HCT116 (cell line): ENCODE measurements at regions not wholly inside any gene's neighbourhood (a gene's known extent, or its start where the extent isn't known, plus 50 kb on each side); places are given as distances from the start of the nearest gene placed in this dataset.

ENCODE experiments used
- ATAC-seq: fragments of 200-7000 bp; cut with Tn5 transposase; 2 replicates; pipeline ENCODE4 v1.9.1; 2020; ENCODE audit warnings: mild to moderate bottlenecking, moderate library complexity
- BruUV-seq: library from RNA; stranded (reverse); fragments of 400-500 nt; replicated peaks from 2 replicates; lab custom pipeline; 2021; lab: Mats Ljungman, UMichigan
- CTCF ChIA-PET: fragments of 300-600 bp; sonication (Branson Sonifier 250); formaldehyde crosslinking; loops from one replicate; lab custom pipeline; 2021; ENCODE audit warnings: antibody characterized with exemption; lab: Charles Lee
- POLR2A ChIA-PET: fragments of 300-600, 350-600 bp; sonication (Branson Sonifier 250); formaldehyde crosslinking; loops from one replicate; lab custom pipeline; 2021; ENCODE audit warnings: antibody characterized with exemption; lab: Charles Lee
- RAD21 ChIA-PET, 2 experiments: fragments of 300-600 bp; sonication (Branson Sonifier 250); formaldehyde crosslinking; loops; one replicate each; lab custom pipeline; 2023; ENCODE audit warnings: low total read pairs in 2 of 2; ENCODE audit not compliant: uncharacterized antibody in 2 of 2, unreplicated experiment in 2 of 2, low non-redundant PET in 1 of 2; lab: Charles Lee
- DNase-seq: peaks from one replicate; pipeline ENCODE4 v3.0.0-alpha.2; 2010; ENCODE audit warnings: low read depth, low spot score
- H2AFZ ChIP-seq: fragments of 200-600 bp; shearing (Covaris generic), sonication (generic); 2 replicates; pipeline ENCODE4 v1.6.1; 2017; ENCODE audit warnings: low read depth, mixed run types, mixed read lengths, antibody characterized with exemption, low read length; ENCODE audit not compliant: poor library complexity, severe bottlenecking
- H3K27ac ChIP-seq: 2 replicates; pipeline ENCODE4 v1.5.1; 2012; ENCODE audit warnings: low read depth, low read length
- H3K27me3 ChIP-seq: fragments of 200-600 bp; sonication (generic); 2 replicates; pipeline ENCODE4 v1.6.1; 2016; ENCODE audit warnings: mixed run types, low read length, mixed read lengths; ENCODE audit not compliant: insufficient read depth
- H3K36me3 ChIP-seq, 2 experiments: fragments of 200-500 bp in 1 of 2; fragments of 200-600 bp in 1 of 2; sonication (Bioruptor generic) in 1 of 2; sonication (generic) in 1 of 2; 2 replicates each; pipeline versions ENCODE4 v1.5.1 to v1.6.1; 2014 to 2016; ENCODE audit warnings: low read length in 2 of 2, inconsistent platforms in 1 of 2, mixed read lengths in 1 of 2, mixed run types in 1 of 2; ENCODE audit not compliant: insufficient read depth in 2 of 2, control insufficient read depth in 1 of 2
- H3K4me1 ChIP-seq, 2 experiments: fragments of 200-600 bp in 1 of 2; sonication (generic) in 1 of 2; 2 replicates each; pipeline versions ENCODE4 v1.5.1 to v1.6.1; 2012 to 2017; ENCODE audit warnings: low read length in 2 of 2, inconsistent platforms in 1 of 2, mild to moderate bottlenecking in 1 of 2, mixed read lengths in 1 of 2, mixed run types in 1 of 2, moderate library complexity in 1 of 2; ENCODE audit not compliant: insufficient read depth in 2 of 2, control insufficient read depth in 1 of 2
- H3K4me2 ChIP-seq: fragments of 200-600 bp; sonication (generic); 2 replicates; pipeline ENCODE4 v1.6.1; 2017; ENCODE audit warnings: mixed run types, low read length, mixed read lengths
- H3K4me3 ChIP-seq, 2 experiments: fragments of 200-600 bp in 1 of 2; sonication (generic) in 1 of 2; replicated peaks in 1 of 2; 2 replicates each; pipeline ENCODE4 v1.5.1; 2011 to 2016; ENCODE audit warnings: low read length in 2 of 2, control low read depth in 1 of 2, low read depth in 1 of 2, mild to moderate bottlenecking in 1 of 2, mixed read lengths in 1 of 2, mixed run types in 1 of 2
- H3K79me2 ChIP-seq: fragments of 200-600 bp; sonication (generic); 2 replicates; pipeline ENCODE4 v1.6.1; 2017; ENCODE audit warnings: mild to moderate bottlenecking, mixed run types, low read length, moderate library complexity, mixed read lengths; ENCODE audit not compliant: insufficient read depth
- H3K9ac ChIP-seq: fragments of 200-600 bp; sonication (generic); 2 replicates; pipeline ENCODE4 v1.6.1; 2016; ENCODE audit warnings: low read length, mixed read lengths
- H3K9me2 ChIP-seq: fragments of 200-600 bp; sonication (generic), shearing (Covaris generic); 2 replicates; pipeline ENCODE4 v1.6.1; 2017; ENCODE audit warnings: mixed run types, mild to moderate bottlenecking, moderate library complexity; ENCODE audit not compliant: insufficient read depth
- H3K9me3 ChIP-seq, 2 experiments: fragments of 200-500 bp in 1 of 2; fragments of 200-600 bp in 1 of 2; sonication (Bioruptor generic) in 1 of 2; sonication (generic) in 1 of 2; 2 replicates each; pipeline ENCODE4 v1.6.1; 2014 to 2017; ENCODE audit warnings: low read length in 2 of 2, mixed read lengths in 2 of 2, inconsistent platforms in 1 of 2, low read depth in 1 of 2, mild to moderate bottlenecking in 1 of 2, mixed run types in 1 of 2, moderate library complexity in 1 of 2; ENCODE audit not compliant: control insufficient read depth in 1 of 2, insufficient read depth in 1 of 2
- H4K20me1 ChIP-seq: fragments of 200-600 bp; sonication (generic), shearing (Covaris generic); 2 replicates; pipeline ENCODE4 v1.6.1; 2017; ENCODE audit warnings: mixed run types, mild to moderate bottlenecking, moderate library complexity; ENCODE audit not compliant: insufficient read depth
- CBX3 ChIP-seq: IDR thresholded peaks from 2 replicates; pipeline ENCODE4 v1.6.1; 2012; ENCODE audit warnings: low read depth
- EGR1 ChIP-seq: IDR thresholded peaks from 2 replicates; pipeline ENCODE4 v1.6.1; 2012; ENCODE audit warnings: low read depth
- EZH2 ChIP-seq: fragments of 200-600 bp; sonication (generic); IDR thresholded peaks from 2 replicates; pipeline ENCODE4 v1.6.1; 2017; ENCODE audit warnings: antibody characterized with exemption, mixed run types
- EZH2phosphoT487 ChIP-seq: fragments of 200-600 bp; IDR thresholded peaks from 2 replicates; pipeline ENCODE4 v1.6.1; 2018; ENCODE audit warnings: antibody characterized with exemption, borderline replicate concordance
- FOSL1 ChIP-seq: IDR thresholded peaks from 2 replicates; pipeline ENCODE4 v1.6.1; 2012; ENCODE audit warnings: low read depth
- JUND ChIP-seq: IDR thresholded peaks from 2 replicates; pipeline ENCODE4 v1.6.1; 2012
- POLR2A ChIP-seq: IDR thresholded peaks from 2 replicates; pipeline ENCODE4 v1.7.0; 2011; ENCODE audit warnings: borderline replicate concordance; ENCODE audit not compliant: insufficient read depth, insufficient read length; ENCODE audit errors: extremely low read depth
- POLR2AphosphoS5 ChIP-seq: IDR thresholded peaks from 2 replicates; pipeline ENCODE4 v1.6.1; 2011; ENCODE audit warnings: mild to moderate bottlenecking, low read depth, low read length, moderate library complexity
- RAD21 ChIP-seq: IDR thresholded peaks from 2 replicates; pipeline ENCODE4 v1.6.1; 2012; ENCODE audit warnings: low read depth, mild to moderate bottlenecking
- SIN3A ChIP-seq: IDR thresholded peaks from 2 replicates; pipeline ENCODE4 v1.6.1; 2012; ENCODE audit warnings: low read depth
- SP1 ChIP-seq: IDR thresholded peaks from 2 replicates; pipeline ENCODE4 v1.6.1; 2012; ENCODE audit warnings: low read depth
- SRF ChIP-seq: IDR thresholded peaks from 2 replicates; pipeline ENCODE4 v1.6.1; 2012; ENCODE audit warnings: low read depth
- TCF7L2 ChIP-seq: IDR thresholded peaks from 2 replicates; pipeline ENCODE4 v1.7.0; 2011; ENCODE audit warnings: borderline replicate concordance, inconsistent platforms; ENCODE audit not compliant: insufficient read depth, insufficient read length; ENCODE audit errors: extremely low read depth
- YY1 ChIP-seq: IDR thresholded peaks from 2 replicates; pipeline ENCODE4 v1.6.1; 2011; ENCODE audit warnings: low read length, low read depth, moderate library complexity, mild to moderate bottlenecking; ENCODE audit not compliant: insufficient replicate concordance; ENCODE audit errors: extremely low read depth
- ZNF274 ChIP-seq: fragments of 200-500 bp; sonication (Bioruptor generic); IDR thresholded peaks from 2 replicates; pipeline ENCODE4 v1.6.1; 2014; ENCODE audit warnings: mild to moderate bottlenecking, low read depth, low read length, inconsistent platforms
- intact Hi-C: fragments of 100-400 bp; cut with micrococcal nuclease; formaldehyde crosslinking; loops from 2 replicates; pipeline ENCODE4 v1.10.0; 2022
- TF ChIP-seq, protein P1 (sequence below): IDR thresholded peaks from 2 replicates; pipeline ENCODE4 v1.6.1; 2012
- TF ChIP-seq, protein P2 (sequence below): IDR thresholded peaks from 2 replicates; pipeline ENCODE4 v1.6.1; 2011; ENCODE audit warnings: mild to moderate bottlenecking, low read length, moderate library complexity; ENCODE audit not compliant: insufficient replicate concordance; ENCODE audit errors: extremely low read depth

DNA sequence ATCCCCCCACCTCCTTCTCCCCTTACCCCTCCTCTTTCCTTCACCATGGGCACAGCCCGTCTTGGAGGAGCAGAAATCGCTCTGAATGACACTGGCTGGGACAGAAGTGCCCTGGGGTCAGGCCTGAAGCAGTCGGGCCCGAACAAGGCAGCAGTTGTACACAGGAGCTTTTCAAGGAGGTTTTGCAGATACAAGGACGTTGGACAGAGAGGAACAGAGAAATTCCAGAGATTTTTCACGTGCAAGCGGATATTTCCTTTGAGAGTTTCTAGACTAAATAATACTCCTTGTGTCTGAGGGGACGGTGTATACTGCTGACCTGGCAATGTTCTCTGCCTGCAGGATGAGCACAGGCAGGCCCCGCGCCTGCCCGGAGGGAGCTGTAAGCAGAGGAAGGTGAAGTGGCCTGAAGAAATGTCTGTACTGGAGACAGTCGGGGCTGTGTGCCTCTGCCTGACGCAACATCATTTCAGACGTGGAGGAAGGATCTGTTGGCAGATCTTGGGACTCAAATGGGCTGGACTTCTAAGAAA lies 95.3 kb upstream of the SLC25A33 start:
- Histone ChIP-seq H3K4me1 (no peaks in the 10 kb centered on the region), H3K4me3 (no peak overlapping the region), H3K4me2 (no peak overlapping the region), H3K9ac (no peak overlapping the region), H4K20me1 (no peaks in the 10 kb centered on the region), H3K36me3 (no peaks in the 10 kb centered on the region), H2AFZ (no peak overlapping the region), H3K27ac (no peak overlapping the region), H3K79me2 (no peaks in the 10 kb centered on the region), H3K27me3 (no peaks in the 10 kb centered on the region), H3K9me3 (no peaks in the 10 kb centered on the region), H3K9me2 (no peaks in the 10 kb centered on the region)
- intact Hi-C loops = no loop called here
- BruUV-seq = no TSS peak
- DNase-seq (no peak), ATAC-seq (no peak)
- CTCF ChIA-PET = no interaction called here
- TF ChIP-seq RAD21 = no peak
- no peak for TF ChIP-seq TCF7L2
- TF ChIP-seq, protein P1, sequence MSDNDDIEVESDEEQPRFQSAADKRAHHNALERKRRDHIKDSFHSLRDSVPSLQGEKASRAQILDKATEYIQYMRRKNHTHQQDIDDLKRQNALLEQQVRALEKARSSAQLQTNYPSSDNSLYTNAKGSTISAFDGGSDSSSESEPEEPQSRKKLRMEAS = no peak
- no peak for TF ChIP-seq SIN3A
- TF ChIP-seq POLR2AphosphoS5 = no peak
- no peak for TF ChIP-seq EZH2
- TF ChIP-seq EGR1 = no peak
- no peak for TF ChIP-seq SP1
- TF ChIP-seq JUND = no peak
- TF ChIP-seq FOSL1 = no peak
- POLR2A ChIA-PET = no interaction called here
- RAD21 ChIA-PET = no interaction called here

DNA sequence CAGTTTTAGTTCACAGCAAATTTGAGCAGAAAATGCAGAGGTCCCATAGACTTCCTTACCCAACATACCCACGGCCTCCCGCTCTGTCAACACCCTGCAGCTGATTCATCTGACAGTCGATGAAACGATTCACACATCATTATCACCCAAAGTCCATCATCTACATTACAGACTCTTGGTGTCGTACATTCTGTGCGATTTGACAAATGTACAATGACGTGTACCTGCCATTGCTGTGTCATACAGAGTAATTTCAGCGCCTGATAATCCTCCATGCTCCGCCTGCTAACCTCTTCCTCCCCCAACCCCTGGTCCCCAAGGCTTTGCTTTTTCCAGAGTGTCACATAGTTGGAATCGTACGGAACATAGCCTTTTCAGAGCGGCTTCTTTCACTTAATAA lies 94.7 kb upstream of the SLC25A33 start:
- intact Hi-C loops = no loop called here
- Histone ChIP-seq H3K9me3 (no peaks in the 10 kb centered on the region), H3K9ac (no peak overlapping the region), H3K4me1 (no peaks in the 10 kb centered on the region), H3K4me2 (no peak overlapping the region), H3K4me3 (no peak overlapping the region), H4K20me1 (no peaks in the 10 kb centered on the region), H3K36me3 (no peaks in the 10 kb centered on the region), H3K27me3 (no peaks in the 10 kb centered on the region), H3K79me2 (no peaks in the 10 kb centered on the region), H2AFZ (no peak overlapping the region), H3K9me2 (no peaks in the 10 kb centered on the region), H3K27ac (no peak overlapping the region)
- BruUV-seq = no TSS peak
- CTCF ChIA-PET = no interaction called here
- RAD21 ChIA-PET = no interaction called here
- ATAC-seq (no peak), DNase-seq (no peak)
- POLR2A ChIA-PET = no interaction called here
- TF ChIP-seq EZH2 (no peak), CBX3 (no peak), SRF (no peak), YY1 (no peak), ZNF274 (no peak), EZH2phosphoT487 (no peak), SP1 (no peak), POLR2A (no peak), EGR1 (no peak)
- TF ChIP-seq, protein P2, sequence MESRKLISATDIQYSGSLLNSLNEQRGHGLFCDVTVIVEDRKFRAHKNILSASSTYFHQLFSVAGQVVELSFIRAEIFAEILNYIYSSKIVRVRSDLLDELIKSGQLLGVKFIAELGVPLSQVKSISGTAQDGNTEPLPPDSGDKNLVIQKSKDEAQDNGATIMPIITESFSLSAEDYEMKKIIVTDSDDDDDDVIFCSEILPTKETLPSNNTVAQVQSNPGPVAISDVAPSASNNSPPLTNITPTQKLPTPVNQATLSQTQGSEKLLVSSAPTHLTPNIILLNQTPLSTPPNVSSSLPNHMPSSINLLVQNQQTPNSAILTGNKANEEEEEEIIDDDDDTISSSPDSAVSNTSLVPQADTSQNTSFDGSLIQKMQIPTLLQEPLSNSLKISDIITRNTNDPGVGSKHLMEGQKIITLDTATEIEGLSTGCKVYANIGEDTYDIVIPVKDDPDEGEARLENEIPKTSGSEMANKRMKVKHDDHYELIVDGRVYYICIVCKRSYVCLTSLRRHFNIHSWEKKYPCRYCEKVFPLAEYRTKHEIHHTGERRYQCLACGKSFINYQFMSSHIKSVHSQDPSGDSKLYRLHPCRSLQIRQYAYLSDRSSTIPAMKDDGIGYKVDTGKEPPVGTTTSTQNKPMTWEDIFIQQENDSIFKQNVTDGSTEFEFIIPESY = no peak
- TF ChIP-seq, protein P1 = no peak
